GM12878 (cell line): ENCODE measurements at regions not wholly inside any gene's neighbourhood (a gene's known extent, or its start where the extent isn't known, plus 50 kb on each side); places are given as distances from the start of the nearest gene placed in this dataset.

Experiments
- ATAC-seq: fragments of 200-7000 bp; cut with Tn5 transposase; 3 replicates; pipeline ENCODE4 v1.9.1; 2020; ENCODE audit warnings: mild to moderate bottlenecking, moderate library complexity
- BruUV-seq: library from RNA; stranded (reverse); fragments of 400-500 nt; replicated peaks from 2 replicates; lab custom pipeline; 2021; lab: Mats Ljungman, UMichigan
- CTCF ChIA-PET: fragments of 300-600 bp; sonication (Branson Sonifier 250); formaldehyde crosslinking; extraction: SDS; loops from one replicate; lab custom pipeline; 2021; ENCODE audit warnings: inconsistent platforms; lab: Yijun Ruan, JAX
- POLR2A ChIA-PET: fragments of 350-600 bp; formaldehyde crosslinking; extraction: SDS; loops from one replicate; lab custom pipeline; 2021; ENCODE audit warnings: inconsistent platforms; lab: Charles Lee
- RAD21 ChIA-PET: fragments of 300-600 bp; sonication (Branson Sonifier 250); formaldehyde crosslinking; loops from one replicate; lab custom pipeline; 2023; ENCODE audit warnings: antibody characterized with exemption; ENCODE audit not compliant: unreplicated experiment; lab: Charles Lee
- SMC1A ChIA-PET: fragments of 300-600 bp; sonication (Branson Sonifier 250); formaldehyde crosslinking; loops from one replicate; lab custom pipeline; 2023; ENCODE audit not compliant: unreplicated experiment, uncharacterized antibody; lab: Charles Lee
- DNase-seq: peaks from one replicate; pipeline ENCODE4 v3.0.0-alpha.2; 2011; ENCODE audit warnings: low read depth, low spot score
- FAIRE-seq: peaks from 3 replicates; lab custom pipeline; 2011; peaks lifted over from hg19 to GRCh38; lab: Jason Lieb, UNC
- H2AFZ ChIP-seq: 2 replicates; pipeline ENCODE4 v1.6.0; 2011; ENCODE audit warnings: low read depth, low read length, control low read depth; ENCODE audit not compliant: control insufficient read depth
- H3K27ac ChIP-seq: 2 replicates; pipeline ENCODE4 v1.5.1; 2011; ENCODE audit warnings: control low read depth; ENCODE audit not compliant: control insufficient read depth, insufficient read depth
- H3K27me3 ChIP-seq, 2 experiments: replicated peaks in 1 of 2; 2 replicates each; pipeline versions ENCODE4 v1.6.0 to v1.6.1; 2011; ENCODE audit warnings: low read length in 1 of 2; ENCODE audit not compliant: control insufficient read depth in 2 of 2, insufficient read depth in 2 of 2
- H3K36me3 ChIP-seq, 2 experiments: 2 replicates each; pipeline ENCODE4 v1.5.1; 2011; ENCODE audit warnings: low read length in 1 of 2; ENCODE audit not compliant: control insufficient read depth in 2 of 2, insufficient read depth in 2 of 2
- H3K4me1 ChIP-seq: 2 replicates; pipeline ENCODE4 v1.6.1; 2011; ENCODE audit warnings: mild to moderate bottlenecking, low read length, moderate library complexity, mixed read lengths; ENCODE audit not compliant: control insufficient read depth, insufficient read depth
- H3K4me2 ChIP-seq: 2 replicates; pipeline ENCODE4 v1.6.0; 2011; ENCODE audit warnings: control low read depth; ENCODE audit not compliant: control insufficient read depth, insufficient read depth
- H3K4me3 ChIP-seq: fragments of 200-600 bp; sonication (generic); 2 replicates; pipeline ENCODE4 v1.5.1; 2016
- H3K79me2 ChIP-seq: 2 replicates; pipeline ENCODE4 v1.6.0; 2011; ENCODE audit warnings: low read length; ENCODE audit not compliant: control insufficient read depth, insufficient read depth
- H3K9ac ChIP-seq: 2 replicates; pipeline ENCODE4 v1.8.0; 2011; ENCODE audit warnings: low read length, control low read depth, mixed read lengths; ENCODE audit not compliant: control insufficient read depth, insufficient read depth
- H3K9me3 ChIP-seq: replicated peaks from 3 replicates; pipeline ENCODE4 v1.5.1; 2011; ENCODE audit warnings: mild to moderate bottlenecking, low read length; ENCODE audit not compliant: control insufficient read depth, insufficient read depth
- H4K20me1 ChIP-seq: 2 replicates; pipeline ENCODE4 v1.6.0; 2011; ENCODE audit not compliant: control insufficient read depth, insufficient read depth
- BCL11A ChIP-seq: IDR thresholded peaks from 2 replicates; pipeline ENCODE4 v1.6.1; 2011; ENCODE audit warnings: low read depth, low read length
- CEBPB ChIP-seq, 2 experiments: fragments of 150-350 bp in 1 of 2; IDR thresholded peaks; 2 replicates each; pipeline ENCODE4 v1.6.1; 2012 to 2014; ENCODE audit warnings: low read depth in 2 of 2, low read length in 2 of 2, borderline replicate concordance in 1 of 2, inconsistent platforms in 1 of 2
- GATAD2B ChIP-seq: fragments of 450-650 bp; conservative IDR thresholded peaks from 2 replicates; pipeline ENCODE4 v1.6.1; 2017; ENCODE audit warnings: low read depth, mild to moderate bottlenecking, moderate library complexity
- IRF4 ChIP-seq: IDR thresholded peaks from 2 replicates; pipeline ENCODE4 v1.6.1; 2011; ENCODE audit warnings: low read depth, low read length
- JUNB ChIP-seq: IDR thresholded peaks from 2 replicates; pipeline ENCODE4 v1.6.1; 2016; ENCODE audit warnings: antibody characterized with exemption, mild to moderate bottlenecking
- MXI1 ChIP-seq: fragments of 150-350 bp; IDR thresholded peaks from 2 replicates; pipeline ENCODE4 v1.6.1; 2011; ENCODE audit warnings: low read depth, mild to moderate bottlenecking, inconsistent platforms, low read length, improper control_type of control experiment
- NFYB ChIP-seq: IDR thresholded peaks from 2 replicates; pipeline ENCODE4 v1.6.1; 2011; ENCODE audit warnings: low read depth, mild to moderate bottlenecking, low read length, improper control_type of control experiment, moderate library complexity; ENCODE audit not compliant: insufficient read depth
- NR2C2 ChIP-seq: IDR thresholded peaks from 2 replicates; pipeline ENCODE4 v1.6.1; 2011; ENCODE audit warnings: borderline replicate concordance, low read depth; ENCODE audit not compliant: control insufficient read depth, insufficient read length
- POU2F2 ChIP-seq: IDR thresholded peaks from 3 replicates; pipeline ENCODE4 v1.6.1; 2011; ENCODE audit warnings: low read depth, mild to moderate bottlenecking, low read length, borderline replicate concordance
- RCOR1 ChIP-seq: conservative IDR thresholded peaks from 2 replicates; pipeline ENCODE4 v1.6.1; 2012; ENCODE audit warnings: low read depth, low read length, improper control_type of control experiment
- RFX5 ChIP-seq: IDR thresholded peaks from 2 replicates; pipeline ENCODE4 v1.6.1; 2011; ENCODE audit warnings: low read depth, low read length, improper control_type of control experiment
- SIX5 ChIP-seq: IDR thresholded peaks from 2 replicates; pipeline ENCODE4 v1.6.1; 2011; ENCODE audit warnings: mild to moderate bottlenecking, low read depth, low read length, moderate library complexity; ENCODE audit not compliant: severe bottlenecking
- SMC3 ChIP-seq: IDR thresholded peaks from 2 replicates; pipeline ENCODE4 v1.6.1; 2011; ENCODE audit warnings: low read length, improper control_type of control experiment, borderline replicate concordance
- SREBF2 ChIP-seq: IDR thresholded peaks from 2 replicates; pipeline ENCODE4 v1.6.1; 2012; ENCODE audit warnings: mild to moderate bottlenecking, low read length
- TCF3 ChIP-seq: IDR thresholded peaks from 2 replicates; pipeline ENCODE4 v1.6.1; 2012; ENCODE audit warnings: low read depth, mild to moderate bottlenecking, low read length, borderline replicate concordance; ENCODE audit not compliant: insufficient read depth
- TCF7 ChIP-seq: IDR thresholded peaks from 2 replicates; pipeline ENCODE4 v1.6.1; 2014; ENCODE audit warnings: antibody characterized with exemption, borderline replicate concordance
- ZNF207 ChIP-seq: fragments of 450-650 bp; IDR thresholded peaks from 2 replicates; pipeline ENCODE4 v1.6.1; 2014; ENCODE audit warnings: antibody characterized with exemption, mild to moderate bottlenecking, borderline replicate concordance
- ZNF274 ChIP-seq: IDR thresholded peaks from one replicate; pipeline ENCODE4 v1.8.0; 2011; ENCODE audit not compliant: insufficient read length, insufficient read depth
- WGBS: methylation state at CpG from one replicate; pipeline ENCODE4 v1.1.6; 2016; ENCODE audit warnings: low lambda C conversion rate; ENCODE audit not compliant: insufficient replicate concordance, insufficient coverage; ENCODE audit errors: missing lambda C conversion rate; 5-methylcytosine and 5-hydroxymethylcytosine counted together
- in situ Hi-C: fragments of 300-500 bp; cut with MboI; formaldehyde crosslinking; loops from 9 replicates; pipeline ENCODE4 v1.14.3; 2018; ENCODE audit warnings: mixed read lengths
- intact Hi-C: fragments of 100-400 bp; cut with micrococcal nuclease; formaldehyde crosslinking; loops from one replicate; pipeline ENCODE4 v1.14.2; 2022; ENCODE audit not compliant: unreplicated experiment
- TF ChIP-seq, protein P1 (sequence below): fragments of 450-650 bp; IDR thresholded peaks from 2 replicates; pipeline ENCODE4 v1.6.1; 2017; ENCODE audit warnings: antibody characterized with exemption, mild to moderate bottlenecking, moderate library complexity

- TF ChIP-seq ZNF274 (no peak), CEBPB (IDR thresholded peaks at IDR 0.05; ENCODE audit: borderline replicate concordance in 1 of 2, low read depth in 2 of 2, low read length in 2 of 2) (no peak)
These were observed 315.9 kb downstream of the TFAP2A start (continued) for GRCh38 chr6:10098756-10099528.

DNA sequence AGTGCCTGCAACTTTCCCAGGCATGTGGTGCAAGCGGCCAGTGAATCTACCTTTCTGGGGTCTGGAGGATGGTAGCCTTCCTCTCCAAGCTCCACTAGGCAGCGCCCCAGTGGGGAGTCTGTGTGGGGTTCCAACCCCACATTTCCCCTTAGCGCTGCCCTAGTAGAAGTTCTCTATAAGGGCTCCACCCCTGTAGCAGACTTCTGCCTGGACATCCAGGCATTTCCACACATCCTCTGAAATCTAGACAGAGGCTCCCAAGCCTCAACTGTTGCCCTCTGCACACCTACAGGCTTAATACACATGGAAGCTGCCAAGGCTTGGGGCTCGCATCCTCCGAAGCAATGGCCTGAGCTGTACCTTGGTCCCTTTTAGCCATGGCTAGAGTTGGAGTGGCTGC is 321.6 kb downstream of the TFAP2A start:
- no peak overlapping the region for H2AFZ ChIP-seq
- no peak overlapping the region for H3K27ac ChIP-seq
- no peaks in the 10 kb centered on the region for H3K79me2 ChIP-seq
- ChIA-PET POLR2A (no interaction called here), RAD21 (no interaction called here), SMC1A (interaction anchor here (0.6 kb wide), 1 partner anchor 273 kb away, joined by 3 read pairs; no protein-coding TSS in a partner anchor), CTCF (no interaction called here)
- no peak for TF ChIP-seq MXI1
- no peak for TF ChIP-seq GATAD2B
- TF ChIP-seq TCF7 = no peak
- no peak for TF ChIP-seq SREBF2
- no peak for TF ChIP-seq SMC3
- TF ChIP-seq JUNB = no peak
- TF ChIP-seq POU2F2 = no peak
- no peak for TF ChIP-seq ZNF207
- TF ChIP-seq TCF3 = no peak
- no peak for TF ChIP-seq BCL11A
- no peak for TF ChIP-seq SIX5
- no peak for TF ChIP-seq NFYB
- TF ChIP-seq, protein P1, sequence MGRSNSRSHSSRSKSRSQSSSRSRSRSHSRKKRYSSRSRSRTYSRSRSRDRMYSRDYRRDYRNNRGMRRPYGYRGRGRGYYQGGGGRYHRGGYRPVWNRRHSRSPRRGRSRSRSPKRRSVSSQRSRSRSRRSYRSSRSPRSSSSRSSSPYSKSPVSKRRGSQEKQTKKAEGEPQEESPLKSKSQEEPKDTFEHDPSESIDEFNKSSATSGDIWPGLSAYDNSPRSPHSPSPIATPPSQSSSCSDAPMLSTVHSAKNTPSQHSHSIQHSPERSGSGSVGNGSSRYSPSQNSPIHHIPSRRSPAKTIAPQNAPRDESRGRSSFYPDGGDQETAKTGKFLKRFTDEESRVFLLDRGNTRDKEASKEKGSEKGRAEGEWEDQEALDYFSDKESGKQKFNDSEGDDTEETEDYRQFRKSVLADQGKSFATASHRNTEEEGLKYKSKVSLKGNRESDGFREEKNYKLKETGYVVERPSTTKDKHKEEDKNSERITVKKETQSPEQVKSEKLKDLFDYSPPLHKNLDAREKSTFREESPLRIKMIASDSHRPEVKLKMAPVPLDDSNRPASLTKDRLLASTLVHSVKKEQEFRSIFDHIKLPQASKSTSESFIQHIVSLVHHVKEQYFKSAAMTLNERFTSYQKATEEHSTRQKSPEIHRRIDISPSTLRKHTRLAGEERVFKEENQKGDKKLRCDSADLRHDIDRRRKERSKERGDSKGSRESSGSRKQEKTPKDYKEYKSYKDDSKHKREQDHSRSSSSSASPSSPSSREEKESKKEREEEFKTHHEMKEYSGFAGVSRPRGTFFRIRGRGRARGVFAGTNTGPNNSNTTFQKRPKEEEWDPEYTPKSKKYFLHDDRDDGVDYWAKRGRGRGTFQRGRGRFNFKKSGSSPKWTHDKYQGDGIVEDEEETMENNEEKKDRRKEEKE = no peak
- no peak for TF ChIP-seq RCOR1
- TF ChIP-seq IRF4 = no peak
- TF ChIP-seq RFX5 = no peak
- TF ChIP-seq NR2C2 = no peak
- H3K9me3 ChIP-seq = no peaks in the 10 kb centered on the region; the same call in 1 of the 3 replicates
- WGBS = 59% methylated on average over 5 of the region's 5 CpGs
- BruUV-seq = no TSS peak
- no peak for ATAC-seq
- H3K4me2 ChIP-seq = no peak overlapping the region
- no peaks in the 10 kb centered on the region for H3K27me3 ChIP-seq
- no peaks in the 10 kb centered on the region for H3K4me1 ChIP-seq
- intact Hi-C loops (no loop called here), in situ Hi-C loops (no loop called here)
- H3K36me3 ChIP-seq = no peaks in the 10 kb centered on the region
- FAIRE-seq = no peak
- no peak for DNase-seq
- no peak overlapping the region for H3K4me3 ChIP-seq
- no peak overlapping the region for H3K9ac ChIP-seq
- no peaks in the 10 kb centered on the region for H4K20me1 ChIP-seq
